DMS53 treated with DMSO at 0.1 percent for 48 hours (cell line): ENCODE measurements at regions not wholly inside any gene's neighbourhood (a gene's known extent, or its start where the extent isn't known, plus 50 kb on each side); places are given as distances from the start of the nearest gene placed in this dataset.

ENCODE experiments used
- DNase-seq: peaks from one replicate; lab custom pipeline; 2025; ENCODE audit not compliant: unreplicated experiment; lab: John Stamatoyannopoulos, UW

DNA sequence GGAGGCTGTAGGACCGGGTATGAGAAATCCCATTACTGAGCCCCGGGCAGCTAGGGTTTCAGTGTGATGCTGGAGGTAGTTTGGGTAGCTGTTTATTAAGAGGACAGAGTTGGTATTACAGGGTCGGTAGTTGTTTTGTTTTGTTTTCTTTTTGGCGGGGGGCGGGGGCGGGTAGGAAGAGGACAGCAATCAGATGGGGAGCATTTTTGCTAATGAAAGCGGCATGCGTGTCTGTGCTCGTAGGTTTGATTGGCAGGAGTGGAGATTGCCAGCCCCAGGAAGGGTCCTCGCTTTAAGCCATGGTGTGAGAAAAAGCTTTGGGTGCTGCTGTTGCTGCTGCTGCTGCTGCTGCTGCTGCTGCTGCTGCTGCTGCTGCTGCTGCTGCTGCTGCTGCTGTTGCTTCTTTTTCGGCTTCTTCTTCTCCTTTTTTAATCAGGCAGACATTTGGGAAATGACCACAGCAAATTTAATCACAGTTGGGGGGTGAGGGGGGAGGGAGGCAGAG is 498.5 kb upstream of the ZFHX3 start:
- DNase-seq: no peak

DNA sequence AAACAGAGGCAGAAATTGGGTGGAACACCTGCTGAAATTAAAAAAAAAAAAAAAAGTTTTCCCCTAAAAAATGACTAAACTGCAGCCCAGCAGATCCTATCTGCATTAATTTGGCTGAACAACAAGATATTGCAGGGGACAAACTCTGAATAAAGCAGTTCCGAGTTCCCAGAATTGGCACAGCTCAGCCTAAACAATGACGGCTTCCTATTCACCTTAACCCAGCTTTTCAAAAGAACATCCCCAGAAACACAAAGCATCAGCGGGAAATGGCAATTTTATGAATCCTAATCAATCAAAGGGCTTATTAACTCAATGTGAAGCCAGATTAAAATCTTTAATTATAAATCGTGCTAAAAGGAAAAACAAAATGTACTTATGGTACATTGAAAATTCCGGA is 497.8 kb upstream of the ZFHX3 start:
- no peak for DNase-seq

DNA sequence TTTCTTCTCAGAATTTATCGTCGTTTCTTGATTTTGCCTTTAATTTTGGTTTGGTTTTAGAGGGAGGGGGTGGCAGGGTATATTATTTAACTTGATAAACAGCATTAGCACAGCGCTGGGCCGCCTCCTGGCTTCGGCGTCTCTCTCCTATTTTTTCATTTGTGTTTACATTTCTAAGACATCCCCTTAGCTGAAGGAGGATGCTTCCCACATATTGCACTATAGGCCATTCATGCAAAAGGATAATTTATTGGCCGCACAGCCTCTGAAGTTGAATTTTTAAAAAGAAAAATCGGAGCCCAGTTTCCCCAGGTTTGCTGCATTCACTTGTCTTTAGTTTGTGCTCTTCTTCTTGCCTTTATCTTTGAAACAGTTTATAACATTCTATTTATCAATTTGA is 497.4 kb upstream of the ZFHX3 start:
- no peak for DNase-seq

DNA sequence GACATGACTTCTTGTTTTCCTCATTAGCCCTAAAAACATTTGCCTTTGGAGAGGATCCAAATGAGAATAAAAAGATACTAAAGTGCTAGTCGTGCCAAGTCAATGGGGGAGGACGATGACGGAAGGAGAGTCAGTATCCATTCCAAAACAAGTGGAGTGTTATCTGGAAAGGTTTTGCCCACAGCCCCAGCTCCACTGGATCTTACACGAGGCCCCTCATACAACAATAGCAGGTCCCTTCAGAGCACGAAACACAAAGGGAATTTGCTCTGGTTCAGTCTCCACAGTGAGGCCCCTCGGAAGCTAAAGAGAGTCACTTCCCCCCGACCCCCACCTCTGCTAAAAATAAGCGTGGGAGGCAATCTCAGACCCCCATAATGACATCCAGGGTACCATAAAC is 496.9 kb upstream of the ZFHX3 start:
- DNase-seq: no peak

DNA sequence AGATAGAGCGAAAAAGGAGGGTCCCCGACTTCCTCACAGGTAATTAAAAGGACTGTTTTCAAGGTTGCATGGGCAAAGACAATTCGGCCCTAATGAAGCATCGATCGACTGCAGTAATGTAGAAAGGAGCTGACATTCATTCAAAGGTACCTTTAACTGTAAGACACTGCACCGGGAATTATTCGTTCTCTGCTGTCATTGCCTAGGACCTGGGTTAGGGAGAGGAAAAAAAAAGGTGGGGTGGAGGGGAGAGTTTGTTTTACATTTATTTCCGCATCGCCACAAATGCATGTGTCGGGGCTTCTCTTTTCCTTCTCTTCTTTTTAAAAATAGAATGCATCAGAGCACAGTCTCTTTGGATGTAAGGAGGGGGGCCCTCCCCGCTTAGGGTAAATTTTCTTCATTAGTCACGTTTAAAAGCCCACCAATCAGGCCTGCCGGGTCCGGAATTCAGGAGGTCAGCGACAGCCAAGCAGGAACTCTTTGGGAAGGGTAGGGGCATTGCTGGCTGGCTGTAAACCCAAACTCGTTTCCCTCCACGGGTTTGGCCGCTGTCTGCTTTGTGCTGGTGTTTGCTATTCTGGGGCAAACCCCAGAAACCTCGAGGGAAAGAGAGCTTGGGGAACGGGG is 496.2 kb upstream of the ZFHX3 start:
- DNase-seq: no peak

DNA sequence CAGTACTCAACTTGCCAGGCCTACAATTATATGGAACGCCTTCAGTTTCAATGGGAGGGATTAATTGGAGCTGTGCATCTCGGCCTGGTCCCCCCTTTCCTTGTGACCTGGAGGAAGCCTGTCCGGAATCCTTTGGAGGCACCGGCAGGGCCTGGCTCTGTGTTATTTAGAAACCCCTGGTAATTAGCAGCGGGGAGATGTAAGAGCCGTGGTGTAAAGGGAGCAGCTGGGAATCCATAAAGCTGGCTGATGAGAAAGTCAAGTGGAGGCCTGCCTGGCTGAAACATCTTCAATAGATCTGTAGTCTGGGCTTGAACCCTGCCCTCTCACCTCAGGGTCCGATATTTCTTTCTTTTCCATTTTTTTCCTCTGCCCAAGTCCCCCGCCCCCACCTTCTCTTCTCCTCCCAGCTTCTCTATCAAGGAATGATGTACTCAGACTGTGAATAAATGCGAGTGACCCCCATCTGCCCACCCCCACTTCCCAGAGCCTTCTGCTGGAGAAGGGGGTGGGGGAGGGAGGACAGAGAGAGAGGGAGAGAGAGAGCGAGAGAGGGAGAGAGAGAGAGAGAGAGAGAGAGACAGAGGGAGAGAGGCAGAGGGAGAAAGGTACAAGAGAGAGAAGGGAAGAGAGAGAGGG is 495.5 kb upstream of the ZFHX3 start:
- DNase-seq: no peak

DNA sequence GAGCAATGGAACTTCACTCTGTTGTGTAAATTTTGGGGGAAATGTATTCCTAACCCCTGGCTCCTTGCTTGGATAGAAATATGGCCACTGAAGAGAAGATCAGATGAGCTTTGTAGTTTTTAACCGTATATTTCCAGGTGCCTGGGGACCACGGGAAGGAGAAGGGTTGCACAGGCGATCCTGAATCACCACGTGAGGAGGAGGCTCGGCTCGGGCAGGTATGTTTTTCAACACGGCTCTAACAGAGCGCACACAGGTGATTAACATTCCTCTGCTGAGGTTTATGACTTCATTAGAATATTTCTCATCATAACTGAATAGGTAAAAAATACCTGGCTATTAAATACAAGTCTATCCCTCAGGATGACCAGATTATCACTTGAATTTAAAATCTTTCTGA is 495.0 kb upstream of the ZFHX3 start:
- no peak for DNase-seq

DNA sequence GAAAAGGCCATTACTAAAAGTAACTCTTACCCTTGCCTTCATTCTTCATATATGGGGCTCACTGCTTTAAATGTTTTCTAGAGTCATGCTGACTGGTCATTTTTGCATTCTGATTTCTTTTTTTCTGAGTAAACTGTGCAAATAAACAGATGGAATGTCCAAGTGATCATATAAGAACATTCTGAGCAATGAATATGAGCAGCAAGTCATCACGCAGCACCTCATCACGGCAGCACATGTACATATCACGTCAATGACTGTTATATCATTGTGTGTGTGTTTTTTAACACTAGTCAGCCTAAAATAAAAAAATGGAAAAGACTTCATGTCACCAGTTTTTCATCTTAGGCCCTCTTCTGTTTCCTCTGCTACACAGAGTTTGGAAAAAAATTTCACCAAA is 490.0 kb upstream of the ZFHX3 start:
- no peak for DNase-seq

DNA sequence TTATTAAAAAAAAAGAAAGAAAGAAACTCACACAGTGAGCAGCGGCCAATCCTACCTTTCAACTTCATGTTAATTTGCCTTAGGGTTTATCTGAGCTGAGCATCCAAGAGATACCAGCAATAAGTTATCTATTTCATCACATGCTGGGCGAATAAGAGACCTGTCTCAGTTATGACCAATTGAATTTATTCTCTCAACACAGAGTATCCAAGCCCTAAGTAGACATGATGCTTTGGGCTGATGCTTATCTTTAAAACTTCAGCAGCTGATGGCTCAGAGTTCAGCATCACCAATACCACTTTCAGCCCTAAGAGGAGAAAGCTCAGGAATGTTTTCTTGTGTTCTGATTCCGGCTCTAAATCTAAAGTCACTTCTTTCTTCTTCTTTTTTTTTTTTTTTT is 489.0 kb upstream of the ZFHX3 start:
- no peak for DNase-seq

DNA sequence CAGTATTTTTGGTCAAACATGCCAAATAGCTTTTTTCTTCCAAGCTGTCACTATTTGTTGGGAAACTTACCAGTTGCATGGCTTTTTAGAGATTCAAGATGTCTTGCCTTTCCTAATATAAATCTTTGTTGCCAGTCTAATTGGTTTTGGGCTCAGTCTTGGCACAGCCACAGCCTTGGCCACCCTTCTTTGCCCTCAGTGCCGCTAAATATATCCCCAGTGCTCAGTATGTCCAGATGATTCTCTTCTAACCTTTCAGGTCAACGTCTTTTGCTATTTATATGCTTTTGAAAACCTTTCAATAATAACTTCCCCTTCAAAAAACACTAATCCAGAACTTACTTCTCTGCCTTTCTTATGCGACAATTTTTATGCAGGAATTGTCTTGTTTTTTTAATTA is 483.1 kb upstream of the ZFHX3 start:
- no peak for DNase-seq

DNA sequence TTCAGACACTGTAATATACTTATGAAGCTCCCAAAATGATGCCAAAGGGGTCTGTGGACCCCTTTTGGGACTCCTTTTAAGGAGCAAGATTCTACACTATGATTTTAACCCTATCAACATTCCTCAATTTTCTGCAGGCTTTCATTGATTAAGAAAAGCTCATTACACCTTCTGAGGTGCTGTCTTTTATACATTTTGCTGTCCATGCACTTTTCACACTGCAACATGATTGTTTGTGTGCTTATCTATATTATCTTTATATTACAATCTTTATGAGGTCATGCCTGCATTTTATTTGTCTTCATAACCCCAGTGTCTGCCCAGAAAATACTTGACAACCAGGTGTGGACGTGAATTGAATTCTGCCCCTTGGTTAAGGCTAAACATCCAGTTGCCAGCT is 482.6 kb upstream of the ZFHX3 start:
- no peak for DNase-seq

DNA sequence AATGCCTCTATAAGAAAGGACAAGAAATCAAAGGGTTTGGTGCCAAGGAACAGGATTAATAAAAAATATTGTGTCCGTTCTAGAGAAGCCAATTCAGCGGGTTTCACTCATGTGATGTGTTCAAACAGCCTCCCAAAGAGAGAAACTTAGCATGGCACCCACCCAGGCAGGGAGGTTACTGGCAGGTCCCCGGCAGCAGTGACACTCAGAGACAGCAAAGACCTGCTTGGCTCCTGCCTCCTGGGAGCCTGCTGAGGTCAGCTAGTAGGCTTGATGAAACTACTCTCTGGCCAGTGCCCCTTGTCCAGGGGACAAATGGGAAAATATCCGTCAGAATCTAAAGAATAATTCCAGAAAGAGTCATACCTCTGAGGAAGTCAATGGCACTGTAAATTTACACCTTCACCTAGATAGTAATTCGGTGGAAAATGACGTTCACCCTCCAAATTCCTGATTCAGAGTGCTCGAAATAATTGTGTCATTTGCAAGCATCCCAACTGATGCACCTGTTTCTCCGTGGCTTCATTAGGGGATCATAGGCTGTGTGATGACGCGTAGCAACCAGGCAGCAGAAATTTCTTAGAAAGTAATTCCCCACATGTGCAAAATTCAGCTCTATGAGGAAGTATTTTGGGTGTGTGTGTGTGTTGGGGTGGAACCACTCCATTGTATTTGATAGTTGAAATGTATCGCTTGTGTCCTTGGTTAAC is 481.5 kb upstream of the ZFHX3 start:
- DNase-seq: no peak

DNA sequence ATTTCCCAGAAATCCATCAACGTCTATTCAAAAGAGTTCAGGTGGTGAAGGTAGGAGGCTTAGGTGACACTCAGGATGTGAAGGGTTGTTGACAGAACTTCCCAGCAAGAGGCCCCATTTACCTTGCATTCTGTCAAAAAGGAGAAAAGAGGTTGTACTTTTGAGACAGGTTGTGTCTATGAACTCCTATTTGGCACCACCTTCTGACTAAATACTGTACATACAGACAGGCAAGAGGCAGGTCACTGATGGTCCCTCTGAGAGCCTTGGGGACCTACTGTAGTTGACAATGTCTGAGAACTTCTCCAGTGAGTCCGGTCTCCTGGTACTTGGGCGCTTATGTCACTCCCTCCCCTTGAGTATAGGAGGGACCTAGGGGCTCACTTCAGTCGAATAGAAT is 479.3 kb upstream of the ZFHX3 start:
- no peak for DNase-seq

DNA sequence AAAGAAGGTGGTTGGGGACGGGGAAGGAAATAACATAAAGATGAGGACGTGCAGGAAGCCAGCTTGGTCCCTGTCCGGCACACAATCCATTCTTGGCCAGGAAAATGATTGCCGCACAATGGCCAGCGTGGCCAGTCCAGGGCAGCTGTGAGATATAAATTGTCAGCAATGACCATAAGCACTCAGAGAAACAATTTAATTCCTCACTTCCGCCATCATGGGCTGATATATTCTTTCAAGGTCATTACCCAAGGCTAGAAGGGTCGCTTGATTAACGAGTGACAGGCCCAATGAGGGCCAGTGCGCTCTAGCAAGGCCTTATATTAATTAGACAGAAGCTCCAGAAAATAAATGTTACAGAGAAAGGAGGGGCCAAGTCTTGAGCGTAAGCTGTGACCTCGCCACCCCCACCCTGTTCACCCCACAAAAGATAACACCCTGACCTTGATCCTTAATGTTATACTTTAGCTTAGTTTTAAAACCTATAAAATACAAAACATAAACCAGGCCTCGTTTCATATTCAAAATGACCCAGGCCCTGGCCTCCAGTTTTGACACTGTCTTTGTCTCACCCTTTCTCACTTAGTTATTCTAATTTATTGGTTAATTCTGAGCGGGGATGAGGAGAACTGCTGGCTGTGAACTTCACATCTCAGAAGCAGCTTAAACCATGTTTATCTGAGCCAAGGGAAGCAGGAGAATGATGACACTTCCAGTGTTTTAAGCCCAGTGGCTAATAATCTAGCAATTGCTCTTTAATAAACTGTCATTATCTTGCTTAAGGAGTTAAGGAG is 478.3 kb upstream of the ZFHX3 start:
- DNase-seq: no peak

DNA sequence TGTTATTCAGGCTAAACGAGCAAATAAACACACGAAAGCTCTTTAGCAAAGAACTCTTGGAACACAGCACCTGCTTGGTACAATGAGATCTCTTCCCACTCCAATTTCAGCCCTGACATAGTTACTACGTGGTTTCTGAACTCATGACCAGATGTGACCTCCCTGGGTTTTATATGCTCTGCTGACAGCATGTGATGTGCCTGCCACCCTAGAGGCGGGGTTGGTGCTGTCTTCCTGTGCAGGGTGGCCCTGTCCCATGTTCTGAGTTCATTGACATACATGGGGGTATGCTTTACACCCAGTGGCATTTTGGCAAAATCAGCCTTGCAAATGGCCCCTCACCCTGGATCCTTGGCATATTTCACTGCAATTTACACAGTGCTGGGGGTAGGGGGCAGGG is 475.3 kb upstream of the ZFHX3 start:
- no peak for DNase-seq

DNA sequence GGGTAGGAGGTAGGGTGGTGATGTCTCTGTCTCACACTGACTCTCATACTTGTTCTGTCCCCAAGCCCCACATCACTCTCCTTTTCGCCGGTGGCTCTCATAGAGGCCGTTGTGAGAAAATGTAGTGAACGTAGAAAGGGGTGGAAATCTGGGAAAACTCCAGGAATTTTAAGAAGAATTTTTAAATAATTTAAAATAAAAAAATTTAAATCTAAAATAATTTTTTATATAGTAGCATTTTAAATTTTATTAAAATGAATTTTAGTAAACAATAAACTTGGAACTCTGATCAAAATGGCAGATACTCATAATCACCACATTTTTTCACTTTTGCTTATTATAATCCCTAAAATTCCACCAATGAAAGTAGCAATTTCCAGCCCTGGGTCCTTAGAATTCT is 473.6 kb upstream of the ZFHX3 start:
- no peak for DNase-seq

DNA sequence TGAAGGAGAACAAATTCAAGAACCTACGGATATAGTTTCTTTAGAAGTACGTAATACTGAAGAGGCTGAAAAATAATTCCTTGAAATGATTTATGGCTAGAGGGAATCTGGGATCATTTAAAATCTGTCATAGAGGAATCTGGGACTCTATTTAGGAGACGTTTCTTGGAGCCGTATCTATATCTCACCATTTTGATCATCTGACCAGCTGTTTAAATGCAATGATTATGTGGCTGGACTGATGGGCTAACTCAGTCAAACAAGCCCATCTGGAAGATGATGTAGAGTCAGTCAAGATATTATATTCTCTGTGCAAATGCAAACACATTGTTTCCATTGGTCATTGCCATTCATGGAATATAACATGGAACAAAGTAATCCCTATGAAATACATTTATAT is 467.7 kb upstream of the ZFHX3 start:
- no peak for DNase-seq

DNA sequence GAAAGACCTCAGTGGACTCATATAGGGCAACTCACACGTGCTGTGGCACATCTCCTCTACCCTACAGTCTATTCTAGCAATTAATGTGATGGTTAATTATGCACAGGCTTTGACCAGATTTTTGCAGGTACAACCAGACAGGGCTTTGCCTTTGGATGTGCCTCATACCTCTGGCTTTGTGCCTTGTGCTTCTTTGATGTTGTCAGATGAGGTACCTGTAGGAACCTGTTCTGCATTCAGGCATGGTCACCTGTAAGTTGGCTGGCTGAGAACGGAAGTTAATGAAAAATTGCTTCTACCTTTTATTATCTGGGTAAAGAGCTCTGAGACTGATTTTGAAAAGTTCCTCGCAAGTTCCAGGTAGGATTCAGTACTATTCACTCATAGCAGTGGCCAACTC is 462.9 kb upstream of the ZFHX3 start:
- no peak for DNase-seq

DNA sequence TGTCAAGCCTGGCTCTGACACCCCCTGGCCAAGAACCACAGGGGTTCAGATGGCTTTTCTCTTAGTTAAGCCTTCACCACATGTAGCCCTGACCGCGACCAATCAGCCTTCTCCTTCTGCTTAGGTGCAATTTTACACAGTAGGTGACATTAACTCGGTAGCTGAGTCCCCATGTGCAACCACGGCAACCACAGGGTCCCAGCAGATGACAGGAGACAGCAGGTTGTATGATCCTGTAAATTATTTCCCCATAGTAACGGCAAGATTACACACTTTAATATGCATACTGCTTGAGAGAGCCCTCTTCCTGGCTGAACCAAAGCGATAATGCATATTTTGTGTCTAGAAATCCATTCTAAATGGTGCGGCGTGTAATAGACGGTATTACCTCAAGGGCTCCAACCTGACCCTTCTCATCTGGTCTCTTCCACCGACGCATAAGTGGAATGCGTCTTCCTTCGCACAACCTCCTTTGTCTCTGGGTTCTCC is 458.7 kb upstream of the ZFHX3 start:
- DNase-seq: no peak

DNA sequence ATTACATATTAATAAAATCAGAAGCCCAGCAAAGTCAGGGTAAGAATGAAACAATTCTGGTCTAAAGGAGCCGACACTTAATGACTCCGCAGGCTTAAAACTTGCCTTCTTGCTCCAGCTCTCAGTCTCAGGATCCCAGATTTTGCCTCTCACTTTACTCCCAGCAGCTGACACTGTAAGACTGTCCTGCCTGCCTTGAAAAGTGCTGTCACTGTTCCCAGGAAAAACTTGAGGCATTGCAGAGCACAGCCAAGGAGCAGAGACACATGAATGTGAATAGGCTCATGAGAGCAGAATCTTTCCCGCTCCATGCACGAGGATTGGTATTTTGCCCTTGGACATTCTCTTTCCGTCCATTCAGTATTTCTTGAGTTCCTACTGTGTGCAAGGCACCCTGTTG is 457.6 kb upstream of the ZFHX3 start:
- DNase-seq: no peak
